Epithelial cell of proximal tubule (primary cell): ENCODE measurements at regions not wholly inside any gene's neighbourhood (a gene's known extent, or its start where the extent isn't known, plus 50 kb on each side); places are given as distances from the start of the nearest gene placed in this dataset.
"Not testable (repeated sequence)": the region's sequence is repeated elsewhere in the genome, so short reads cannot be mapped to it uniquely, and the experiment has no call there.

ENCODE experiments used
- DNase-seq: peaks from one replicate; pipeline ENCODE4 v3.0.0-alpha.2; 2011; ENCODE audit warnings: low read depth
- H3K4me3 ChIP-seq: 2 replicates; pipeline ENCODE4 v1.5.1; 2011; ENCODE audit warnings: low read depth, mild to moderate bottlenecking, low read length
- CTCF ChIP-seq: conservative IDR thresholded peaks from 2 replicates; pipeline ENCODE4 v1.5.1; 2012; ENCODE audit warnings: low read depth, mild to moderate bottlenecking, low read length

- no peak overlapping the region for H3K4me3 ChIP-seq
- no peak for TF ChIP-seq CTCF
- no peak for DNase-seq
These were observed 135.4 kb downstream of the SNRPN start for GRCh38 chr15:25090073-25090733.

GRCh38 chr15:25091421-25092158 is 136.8 kb downstream of the SNRPN start:
- H3K4me3 ChIP-seq, result no peak overlapping the region
- no peak for TF ChIP-seq CTCF
- DNase-seq, result no peak

- H3K4me3 ChIP-seq, result no peak overlapping the region
- TF ChIP-seq CTCF, result no peak
- no peak for DNase-seq
These were observed 137.9 kb downstream of the SNRPN start for GRCh38 chr15:25092661-25093060.

- DNase-seq, result no peak
These were observed 138.8 kb downstream of the SNRPN start for GRCh38 chr15:25093455-25094029.

GRCh38 chr15:25094066-25094465 is 139.3 kb downstream of the SNRPN start:
- DNase-seq, result no peak
- H3K4me3 ChIP-seq, result no peak overlapping the region
- TF ChIP-seq CTCF, result no peak

More at GRCh38 chr15:25093455-25094029, 138.8 kb downstream of the SNRPN start:
- H3K4me3 ChIP-seq, result no peak overlapping the region
- no peak for TF ChIP-seq CTCF

GRCh38 chr15:25094519-25094918 is 139.7 kb downstream of the SNRPN start:
- no peak for DNase-seq
- H3K4me3 ChIP-seq, result no peak overlapping the region
- TF ChIP-seq CTCF, result no peak

GRCh38 chr15:25095179-25095578 is 140.4 kb downstream of the SNRPN start:
- DNase-seq, result no peak
- H3K4me3 ChIP-seq, result no peak overlapping the region
- no peak for TF ChIP-seq CTCF

GRCh38 chr15:25099966-25100365 is 145.2 kb downstream of the SNRPN start:
- H3K4me3 ChIP-seq, DNase-seq: not testable (repeated sequence)
